GM19043 (cell line): ENCODE measurements at regions not wholly inside any gene's neighbourhood (a gene's known extent, or its start where the extent isn't known, plus 50 kb on each side); places are given as distances from the start of the nearest gene placed in this dataset.
A peak's percentile ranks its signal among the peaks of the same experiment; 100 is the strongest.

Experiments used
- ATAC-seq: cut with Tn5 transposase; IDR thresholded peaks from one replicate; pipeline ENCODE4 v1.9.1; 2021; ENCODE audit warnings: low read depth; ENCODE audit not compliant: unreplicated experiment

- ATAC-seq: no peak
Observed at GRCh38 chr13:60282186-60282585, 114.8 kb upstream of the TDRD3 start.

- ATAC-seq: no peak
Observed at GRCh38 chr13:60282708-60283107, 114.3 kb upstream of the TDRD3 start.

- ATAC-seq: no peak
Observed at GRCh38 chr13:60286707-60287106, 110.3 kb upstream of the TDRD3 start.

GRCh38 chr13:60288569-60288968, 108.5 kb upstream of the TDRD3 start:
- ATAC-seq: no peak

- no peak for ATAC-seq
Observed at GRCh38 chr13:60303166-60303565, 93.9 kb upstream of the TDRD3 start.

- ATAC-seq: no peak
Observed at GRCh38 chr13:60311527-60311926, 85.5 kb upstream of the TDRD3 start.

GRCh38 chr13:60312851-60313505, 84.0 kb upstream of the TDRD3 start:
- ATAC-seq: no peak

- ATAC-seq: no peak
Observed at GRCh38 chr13:60318186-60318585, 78.8 kb upstream of the TDRD3 start.

GRCh38 chr13:60324131-60324530, 72.9 kb upstream of the TDRD3 start:
- no peak for ATAC-seq

- no peak for ATAC-seq
Observed at GRCh38 chr13:60326273-60326672, 70.7 kb upstream of the TDRD3 start.

GRCh38 chr13:60327511-60327910, 69.5 kb upstream of the TDRD3 start:
- ATAC-seq: no peak

- no peak for ATAC-seq
Observed at GRCh38 chr13:60328073-60328472, 68.9 kb upstream of the TDRD3 start.

- ATAC-seq: peak; percentile 76
Observed at GRCh38 chr13:60329221-60329923, 67.6 kb upstream of the TDRD3 start.

- ATAC-seq: no peak
Observed at GRCh38 chr13:60331249-60332012, 65.6 kb upstream of the TDRD3 start.

GRCh38 chr13:60332682-60333081, 64.3 kb upstream of the TDRD3 start:
- no peak for ATAC-seq

GRCh38 chr13:60334310-60334709, 62.7 kb upstream of the TDRD3 start:
- no peak for ATAC-seq

- ATAC-seq: no peak
Observed at GRCh38 chr13:60335531-60335930, 61.5 kb upstream of the TDRD3 start.

GRCh38 chr13:60338754-60339153, 58.3 kb upstream of the TDRD3 start:
- no peak for ATAC-seq

- ATAC-seq: no peak
Observed at GRCh38 chr13:60343978-60344377, 53.0 kb upstream of the TDRD3 start.

GRCh38 chr13:60347174-60347573, 49.8 kb upstream of the TDRD3 start:
- ATAC-seq: no peak
